ENCODE measurements at regions not wholly inside any gene's neighbourhood (a gene's known extent, or its start where the extent isn't known, plus 50 kb on each side); places are given as distances from the start of the nearest gene placed in this dataset.

- H3K27me3 ChIP-seq (replicated peaks; ENCODE audit: insufficient read depth, low read length), result no peaks in the 10 kb centered on the region
- no peaks in the 10 kb centered on the region for H3K36me3 ChIP-seq (replicated peaks; ENCODE audit: insufficient read depth, low read length)
- no peaks in the 10 kb centered on the region for H3K79me2 ChIP-seq (ENCODE audit: low read length)
- H3K27ac ChIP-seq (ENCODE audit: low read length), result no peak overlapping the region
- H3K9me2 ChIP-seq (replicated peaks; ENCODE audit: insufficient read depth, low read length), result no peaks in the 10 kb centered on the region
- H3K4me1 ChIP-seq (ENCODE audit: low read length), result no peaks in the 10 kb centered on the region
- H3K4me2 ChIP-seq (ENCODE audit: low read depth, low read length), result no peak overlapping the region
- TF ChIP-seq EZH2 (optimal IDR thresholded peaks at IDR 0.05; ENCODE audit: low read depth, low read length) (no peak), CTCF (IDR thresholded peaks at IDR 0.05; ENCODE audit: low read length) (no peak), EZH2phosphoT487 (IDR thresholded peaks at IDR 0.05; ENCODE audit: low read length) (no peak)
- H3F3A ChIP-seq (ENCODE audit: insufficient read depth, low read length), result no peaks in the 10 kb centered on the region
- no peaks in the 10 kb centered on the region for H3K9me3 ChIP-seq (replicated peaks; ENCODE audit: insufficient read depth, low read length)
- H3K4me3 ChIP-seq (ENCODE audit: low read length), result no peak overlapping the region
- DNase-seq, result no peak
- no peak overlapping the region for H2AFZ ChIP-seq (ENCODE audit: low read length)
- no peaks in the 10 kb centered on the region for H4K20me1 ChIP-seq (ENCODE audit: insufficient read depth, low read length)
- no peak overlapping the region for H3K9ac ChIP-seq (ENCODE audit: low read length)
Observed at GRCh38 chr21:38956856-38957571, 151.3 kb downstream of the ETS2 start.

DNA sequence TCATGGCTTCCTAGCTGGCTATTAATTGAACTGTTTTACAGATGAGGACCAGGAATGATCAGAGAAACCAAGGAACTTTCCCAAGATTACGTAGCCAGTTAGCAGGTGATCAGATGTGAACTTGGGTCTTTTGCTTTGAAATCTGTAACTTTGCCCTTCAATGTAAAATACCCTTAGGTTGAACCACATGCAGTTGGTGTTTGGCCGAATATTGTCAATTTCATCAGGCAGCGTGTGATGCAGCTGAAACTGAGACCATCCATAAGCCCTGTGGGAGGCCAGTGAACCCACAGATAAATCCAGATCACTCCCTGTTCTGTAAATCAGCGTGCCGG, 150.8 kb downstream of the ETS2 start:
- no peaks in the 10 kb centered on the region for H3F3A ChIP-seq (ENCODE audit: insufficient read depth, low read length)
- H3K9me3 ChIP-seq (replicated peaks; ENCODE audit: insufficient read depth, low read length), result no peaks in the 10 kb centered on the region
- H3K27me3 ChIP-seq (replicated peaks; ENCODE audit: insufficient read depth, low read length), result no peaks in the 10 kb centered on the region
- no peaks in the 10 kb centered on the region for H3K4me1 ChIP-seq (ENCODE audit: low read length)
- H2AFZ ChIP-seq (ENCODE audit: low read length), result no peak overlapping the region
- H3K36me3 ChIP-seq (replicated peaks; ENCODE audit: insufficient read depth, low read length), result no peaks in the 10 kb centered on the region
- no peaks in the 10 kb centered on the region for H3K9me2 ChIP-seq (replicated peaks; ENCODE audit: insufficient read depth, low read length)
- no peak for DNase-seq
- no peak overlapping the region for H3K9ac ChIP-seq (ENCODE audit: low read length)
- no peak for TF ChIP-seq CTCF (IDR thresholded peaks at IDR 0.05; ENCODE audit: low read length)
- TF ChIP-seq EZH2phosphoT487 (IDR thresholded peaks at IDR 0.05; ENCODE audit: low read length), result no peak
- TF ChIP-seq EZH2 (optimal IDR thresholded peaks at IDR 0.05; ENCODE audit: low read depth, low read length), result no peak
- no peak overlapping the region for H3K4me3 ChIP-seq (ENCODE audit: low read length)
- no peaks in the 10 kb centered on the region for H3K79me2 ChIP-seq (ENCODE audit: low read length)
- H3K27ac ChIP-seq (ENCODE audit: low read length), result no peak overlapping the region
- H3K4me2 ChIP-seq (ENCODE audit: low read depth, low read length), result no peak overlapping the region
- no peaks in the 10 kb centered on the region for H4K20me1 ChIP-seq (ENCODE audit: insufficient read depth, low read length)

GRCh38 chr21:38956007-38956406, 150.3 kb downstream of the ETS2 start:
- Histone ChIP-seq H2AFZ (ENCODE audit: low read length) (no peak overlapping the region), H3K27me3 (replicated peaks; ENCODE audit: insufficient read depth, low read length) (no peaks in the 10 kb centered on the region)
- no peak for TF ChIP-seq EZH2 (optimal IDR thresholded peaks at IDR 0.05; ENCODE audit: low read depth, low read length)

GRCh38 chr21:38955495-38955894, 149.8 kb downstream of the ETS2 start:
- Histone ChIP-seq H3K27me3 (replicated peaks; ENCODE audit: insufficient read depth, low read length) (no peaks in the 10 kb centered on the region), H3K4me3 (ENCODE audit: low read length) (no peak overlapping the region), H3K27ac (ENCODE audit: low read length) (no peak overlapping the region), H4K20me1 (ENCODE audit: insufficient read depth, low read length) (no peaks in the 10 kb centered on the region), H3K79me2 (ENCODE audit: low read length) (no peaks in the 10 kb centered on the region), H2AFZ (ENCODE audit: low read length) (no peak overlapping the region), H3K4me2 (ENCODE audit: low read depth, low read length) (no peak overlapping the region), H3K9ac (ENCODE audit: low read length) (no peak overlapping the region), H3K4me1 (ENCODE audit: low read length) (no peaks in the 10 kb centered on the region), H3F3A (ENCODE audit: insufficient read depth, low read length) (no peaks in the 10 kb centered on the region), H3K9me3 (replicated peaks; ENCODE audit: insufficient read depth, low read length) (no peaks in the 10 kb centered on the region), H3K36me3 (replicated peaks; ENCODE audit: insufficient read depth, low read length) (no peaks in the 10 kb centered on the region), H3K9me2 (replicated peaks; ENCODE audit: insufficient read depth, low read length) (no peaks in the 10 kb centered on the region)
- TF ChIP-seq EZH2phosphoT487 (IDR thresholded peaks at IDR 0.05; ENCODE audit: low read length) (no peak), CTCF (IDR thresholded peaks at IDR 0.05; ENCODE audit: low read length) (no peak), EZH2 (optimal IDR thresholded peaks at IDR 0.05; ENCODE audit: low read depth, low read length) (no peak)
- no peak for DNase-seq

More at GRCh38 chr21:38956007-38956406, 150.3 kb downstream of the ETS2 start:
- Histone ChIP-seq H3K4me1 (ENCODE audit: low read length) (no peaks in the 10 kb centered on the region), H3K9ac (ENCODE audit: low read length) (no peak overlapping the region), H3K4me3 (ENCODE audit: low read length) (no peak overlapping the region), H3K27ac (ENCODE audit: low read length) (no peak overlapping the region), H3K9me2 (replicated peaks; ENCODE audit: insufficient read depth, low read length) (no peaks in the 10 kb centered on the region), H3K36me3 (replicated peaks; ENCODE audit: insufficient read depth, low read length) (no peaks in the 10 kb centered on the region), H3K4me2 (ENCODE audit: low read depth, low read length) (no peak overlapping the region), H3K9me3 (replicated peaks; ENCODE audit: insufficient read depth, low read length) (no peaks in the 10 kb centered on the region), H3F3A (ENCODE audit: insufficient read depth, low read length) (no peaks in the 10 kb centered on the region), H4K20me1 (ENCODE audit: insufficient read depth, low read length) (no peaks in the 10 kb centered on the region), H3K79me2 (ENCODE audit: low read length) (no peaks in the 10 kb centered on the region)
- no peak for DNase-seq

Data from MM.1S (cell line).